ENCODE measurements at regions not wholly inside any gene's neighbourhood (a gene's known extent, or its start where the extent isn't known, plus 50 kb on each side); places are given as distances from the start of the nearest gene placed in this dataset.

- TF ChIP-seq, protein P1, sequence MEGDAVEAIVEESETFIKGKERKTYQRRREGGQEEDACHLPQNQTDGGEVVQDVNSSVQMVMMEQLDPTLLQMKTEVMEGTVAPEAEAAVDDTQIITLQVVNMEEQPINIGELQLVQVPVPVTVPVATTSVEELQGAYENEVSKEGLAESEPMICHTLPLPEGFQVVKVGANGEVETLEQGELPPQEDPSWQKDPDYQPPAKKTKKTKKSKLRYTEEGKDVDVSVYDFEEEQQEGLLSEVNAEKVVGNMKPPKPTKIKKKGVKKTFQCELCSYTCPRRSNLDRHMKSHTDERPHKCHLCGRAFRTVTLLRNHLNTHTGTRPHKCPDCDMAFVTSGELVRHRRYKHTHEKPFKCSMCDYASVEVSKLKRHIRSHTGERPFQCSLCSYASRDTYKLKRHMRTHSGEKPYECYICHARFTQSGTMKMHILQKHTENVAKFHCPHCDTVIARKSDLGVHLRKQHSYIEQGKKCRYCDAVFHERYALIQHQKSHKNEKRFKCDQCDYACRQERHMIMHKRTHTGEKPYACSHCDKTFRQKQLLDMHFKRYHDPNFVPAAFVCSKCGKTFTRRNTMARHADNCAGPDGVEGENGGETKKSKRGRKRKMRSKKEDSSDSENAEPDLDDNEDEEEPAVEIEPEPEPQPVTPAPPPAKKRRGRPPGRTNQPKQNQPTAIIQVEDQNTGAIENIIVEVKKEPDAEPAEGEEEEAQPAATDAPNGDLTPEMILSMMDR (IDR thresholded peaks at IDR 0.05; ENCODE audit: low read depth, low read length, missing control alignments) = no peak
- H3K4me3 ChIP-seq (ENCODE audit: low read depth, low read length) = no peak overlapping the region
- in situ Hi-C loops (cut with HindIII; ENCODE audit: low sequenced_read_pairs) = no loop called here
- no peak for DNase-seq (ENCODE audit: low read depth)
Measured at GRCh38 chr13:52961256-52961910, 67.2 kb upstream of the OLFM4 start.

DNA sequence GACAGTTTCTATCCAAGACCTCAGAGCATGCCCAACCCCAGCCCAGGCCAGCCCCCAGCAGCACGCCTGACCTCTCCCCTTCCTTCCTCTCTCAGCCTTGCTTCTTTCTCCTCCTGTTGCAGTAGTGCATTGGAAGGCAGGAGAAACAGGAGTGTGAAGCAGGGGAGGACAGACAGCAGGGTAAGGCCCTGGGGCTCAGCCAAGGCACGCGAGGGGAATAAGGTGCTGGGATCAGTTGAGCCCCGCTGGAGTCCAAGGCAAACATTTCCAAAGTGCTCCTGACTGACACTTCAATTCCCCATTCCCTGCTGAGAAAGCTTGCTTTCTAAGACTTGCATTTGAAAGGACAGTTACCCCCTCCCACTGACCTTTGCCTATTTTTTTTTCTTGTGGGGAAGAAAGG is 73.1 kb upstream of the OLFM4 start:
- DNase-seq (ENCODE audit: low read depth) = no peak
- in situ Hi-C loops (cut with HindIII; ENCODE audit: low sequenced_read_pairs) = no loop called here
- TF ChIP-seq, protein P1 (IDR thresholded peaks at IDR 0.05; ENCODE audit: low read depth, low read length, missing control alignments) = no peak
- H3K4me3 ChIP-seq (ENCODE audit: low read depth, low read length) = no peak overlapping the region

DNA sequence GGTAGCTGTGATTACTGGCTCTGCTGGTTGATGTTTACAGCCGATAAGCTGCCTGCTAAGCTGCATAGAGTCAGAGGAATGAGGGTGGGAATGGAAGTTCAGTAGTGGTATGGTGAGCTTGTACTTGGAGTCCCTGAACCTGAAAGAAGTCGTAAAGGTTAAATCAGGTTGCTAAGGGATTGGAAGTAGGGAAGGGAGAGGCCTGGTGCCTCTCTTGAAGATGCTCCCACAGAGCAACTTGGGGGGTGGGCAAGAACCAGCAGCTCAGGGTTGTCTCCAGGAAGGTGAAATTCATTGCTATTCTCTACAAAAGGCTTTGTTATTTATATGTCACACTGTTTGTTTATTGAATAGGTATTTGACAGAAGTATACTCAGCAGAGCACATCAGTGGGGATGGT is 73.8 kb upstream of the OLFM4 start:
- H3K4me3 ChIP-seq (ENCODE audit: low read depth, low read length) = no peak overlapping the region
- TF ChIP-seq, protein P1 (IDR thresholded peaks at IDR 0.05; ENCODE audit: low read depth, low read length, missing control alignments) = no peak
- no peak for DNase-seq (ENCODE audit: low read depth)
- in situ Hi-C loops (cut with HindIII; ENCODE audit: low sequenced_read_pairs) = no loop called here

DNA sequence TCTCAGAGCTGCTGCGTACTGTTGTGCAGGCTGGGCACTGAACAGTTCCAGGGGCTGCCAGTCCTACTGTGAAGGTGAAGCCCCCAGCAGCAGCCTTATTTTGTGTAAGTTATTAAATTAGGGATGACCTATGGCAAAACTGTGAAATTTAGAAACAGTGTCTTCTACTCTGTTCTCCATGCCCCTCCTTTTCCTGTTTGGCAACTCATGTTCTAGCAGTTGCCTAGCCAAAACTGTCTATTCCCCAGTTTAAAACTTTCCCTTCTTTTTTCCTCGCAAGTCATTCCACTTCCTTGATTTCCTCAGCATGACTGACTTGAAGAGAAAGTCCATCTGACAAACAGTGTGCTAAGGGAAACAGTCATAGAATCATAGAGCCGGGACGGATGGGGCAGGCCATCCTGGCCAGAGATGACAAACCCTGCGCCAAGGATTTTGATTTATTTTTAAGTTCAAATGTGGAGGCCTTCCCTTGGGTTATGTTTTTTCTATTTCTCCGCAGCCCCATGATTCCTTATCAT is 78.1 kb upstream of the OLFM4 start:
- DNase-seq (ENCODE audit: low read depth) = no peak
- H3K4me3 ChIP-seq (ENCODE audit: low read depth, low read length) = no peak overlapping the region
- TF ChIP-seq, protein P1 (IDR thresholded peaks at IDR 0.05; ENCODE audit: low read depth, low read length, missing control alignments) = no peak
- in situ Hi-C loops (cut with HindIII; ENCODE audit: low sequenced_read_pairs) = no loop called here

GRCh38 chr13:52949742-52950141 is 78.9 kb upstream of the OLFM4 start:
- no peak for DNase-seq (ENCODE audit: low read depth)
- TF ChIP-seq, protein P1 (IDR thresholded peaks at IDR 0.05; ENCODE audit: low read depth, low read length, missing control alignments) = no peak
- in situ Hi-C loops (cut with HindIII; ENCODE audit: low sequenced_read_pairs) = no loop called here
- no peak overlapping the region for H3K4me3 ChIP-seq (ENCODE audit: low read depth, low read length)

GRCh38 chr13:52949044-52949443 is 79.6 kb upstream of the OLFM4 start:
- H3K4me3 ChIP-seq (ENCODE audit: low read depth, low read length) = no peak overlapping the region
- DNase-seq (ENCODE audit: low read depth) = no peak
- in situ Hi-C loops (cut with HindIII; ENCODE audit: low sequenced_read_pairs) = no loop called here
- TF ChIP-seq, protein P1 (IDR thresholded peaks at IDR 0.05; ENCODE audit: low read depth, low read length, missing control alignments) = no peak

All from astrocyte of the cerebellum (primary cell).